Osteoblast (primary cell): ENCODE measurements at regions not wholly inside any gene's neighbourhood (a gene's known extent, or its start where the extent isn't known, plus 50 kb on each side); places are given as distances from the start of the nearest gene placed in this dataset.

Source experiments
- DNase-seq: peaks from one replicate; pipeline ENCODE4 v3.0.0; 2011; ENCODE audit warnings: low spot score, mixed read lengths; ENCODE audit not compliant: insufficient read length; ENCODE audit errors: missing footprints
- H2AFZ ChIP-seq: 2 replicates; pipeline ENCODE4 v1.6.0; 2011; ENCODE audit warnings: mild to moderate bottlenecking, low read length
- H3K27ac ChIP-seq: 2 replicates; pipeline ENCODE4 v1.5.1; 2011; ENCODE audit warnings: mild to moderate bottlenecking, low read depth, low read length, moderate library complexity
- H3K27me3 ChIP-seq: 2 replicates; pipeline ENCODE4 v1.6.0; 2012; ENCODE audit warnings: mild to moderate bottlenecking, control low read depth, inconsistent platforms, low read length, moderate library complexity; ENCODE audit not compliant: insufficient read depth
- H3K36me3 ChIP-seq: 2 replicates; pipeline ENCODE4 v1.5.1; 2011; ENCODE audit warnings: mild to moderate bottlenecking, low read length, control low read depth, moderate library complexity; ENCODE audit not compliant: insufficient read depth
- H3K4me1 ChIP-seq: 2 replicates; pipeline ENCODE4 v1.5.1; 2011; ENCODE audit warnings: mild to moderate bottlenecking, low read length, control low read depth, moderate library complexity; ENCODE audit not compliant: insufficient read depth
- H3K4me2 ChIP-seq: 2 replicates; pipeline ENCODE4 v1.6.0; 2011; ENCODE audit warnings: mild to moderate bottlenecking, low read length; ENCODE audit not compliant: insufficient read depth
- H3K4me3 ChIP-seq: fragments of 200-600 bp; sonication (generic); 3 replicates; pipeline ENCODE4 v1.5.1; 2012; ENCODE audit warnings: mild to moderate bottlenecking, low read length, inconsistent platforms; ENCODE audit not compliant: insufficient read depth
- H3K79me2 ChIP-seq: 2 replicates; pipeline ENCODE4 v1.6.0; 2012; ENCODE audit warnings: mild to moderate bottlenecking, low read length, control low read depth, inconsistent platforms; ENCODE audit not compliant: insufficient read depth
- H3K9me3 ChIP-seq: 2 replicates; pipeline ENCODE4 v1.5.1; 2011; ENCODE audit warnings: low read depth, low read length, control low read depth
- H4K20me1 ChIP-seq: 2 replicates; pipeline ENCODE4 v1.6.0; 2012; ENCODE audit warnings: mild to moderate bottlenecking, low read length, control low read depth; ENCODE audit not compliant: insufficient read depth
- TF ChIP-seq, protein P1 (sequence below): IDR thresholded peaks from 2 replicates; pipeline ENCODE4 v1.5.1; 2011; ENCODE audit warnings: mild to moderate bottlenecking, low read depth, low read length, moderate library complexity; ENCODE audit errors: extremely low read depth

DNA sequence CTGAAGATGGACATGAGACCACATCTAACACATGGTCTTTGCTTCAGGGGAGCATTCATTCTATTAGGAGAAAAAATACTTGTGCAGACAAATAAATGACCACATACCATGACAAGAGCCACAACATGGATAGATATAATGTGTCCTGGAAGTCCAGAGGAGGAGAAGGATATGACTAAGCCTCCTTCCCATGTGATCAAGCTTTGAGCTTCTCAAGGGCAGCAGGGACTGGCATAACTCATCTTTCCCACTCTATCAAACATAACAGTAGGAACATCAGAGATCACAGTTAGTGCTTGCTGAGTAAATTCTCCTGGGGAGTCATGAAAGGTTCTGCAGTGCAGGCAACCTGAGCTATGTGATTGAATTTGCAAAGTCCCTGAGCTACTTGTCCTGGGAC, 86.0 kb upstream of the LPP start:
- TF ChIP-seq, protein P1, sequence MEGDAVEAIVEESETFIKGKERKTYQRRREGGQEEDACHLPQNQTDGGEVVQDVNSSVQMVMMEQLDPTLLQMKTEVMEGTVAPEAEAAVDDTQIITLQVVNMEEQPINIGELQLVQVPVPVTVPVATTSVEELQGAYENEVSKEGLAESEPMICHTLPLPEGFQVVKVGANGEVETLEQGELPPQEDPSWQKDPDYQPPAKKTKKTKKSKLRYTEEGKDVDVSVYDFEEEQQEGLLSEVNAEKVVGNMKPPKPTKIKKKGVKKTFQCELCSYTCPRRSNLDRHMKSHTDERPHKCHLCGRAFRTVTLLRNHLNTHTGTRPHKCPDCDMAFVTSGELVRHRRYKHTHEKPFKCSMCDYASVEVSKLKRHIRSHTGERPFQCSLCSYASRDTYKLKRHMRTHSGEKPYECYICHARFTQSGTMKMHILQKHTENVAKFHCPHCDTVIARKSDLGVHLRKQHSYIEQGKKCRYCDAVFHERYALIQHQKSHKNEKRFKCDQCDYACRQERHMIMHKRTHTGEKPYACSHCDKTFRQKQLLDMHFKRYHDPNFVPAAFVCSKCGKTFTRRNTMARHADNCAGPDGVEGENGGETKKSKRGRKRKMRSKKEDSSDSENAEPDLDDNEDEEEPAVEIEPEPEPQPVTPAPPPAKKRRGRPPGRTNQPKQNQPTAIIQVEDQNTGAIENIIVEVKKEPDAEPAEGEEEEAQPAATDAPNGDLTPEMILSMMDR, result no peak
- Histone ChIP-seq H3K4me1 (peaks cover 9% of the 10 kb centered on the region), H4K20me1 (no peaks in the 10 kb centered on the region), H3K27ac (no peak overlapping the region), H3K9me3 (no peaks in the 10 kb centered on the region), H3K79me2 (no peaks in the 10 kb centered on the region), H3K27me3 (no peaks in the 10 kb centered on the region), H2AFZ (no peak overlapping the region), H3K36me3 (no peaks in the 10 kb centered on the region), H3K4me2 (no peak overlapping the region), H3K4me3 (no peak overlapping the region)
- no peak for DNase-seq

DNA sequence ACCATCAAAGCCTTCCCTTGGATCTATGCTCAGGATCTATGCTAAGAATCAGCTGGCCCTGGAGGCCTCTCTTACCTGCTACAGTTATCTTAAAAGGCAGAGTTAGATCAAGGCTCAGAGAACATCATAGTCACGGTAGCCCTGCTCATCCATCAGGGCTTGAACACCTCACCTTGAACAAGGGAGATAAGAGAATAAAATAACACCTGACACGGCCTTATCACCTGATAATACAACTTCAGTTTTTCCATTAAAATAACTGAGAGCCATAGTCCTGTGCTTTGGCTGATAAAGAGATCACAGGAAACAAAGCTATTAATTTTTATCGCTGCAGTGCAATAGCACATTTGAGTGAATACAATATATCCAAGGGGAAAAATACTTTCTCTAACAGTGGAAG, 85.6 kb upstream of the LPP start:
- TF ChIP-seq, protein P1, result no peak
- H4K20me1 ChIP-seq, result no peaks in the 10 kb centered on the region
- H3K36me3 ChIP-seq, result no peaks in the 10 kb centered on the region
- H3K79me2 ChIP-seq, result no peaks in the 10 kb centered on the region
- no peak for DNase-seq
- no peak overlapping the region for H3K4me2 ChIP-seq
- H3K4me3 ChIP-seq, result no peak overlapping the region
- no peaks in the 10 kb centered on the region for H3K9me3 ChIP-seq
- no peak overlapping the region for H2AFZ ChIP-seq
- H3K27ac ChIP-seq, result no peak overlapping the region
- no peaks in the 10 kb centered on the region for H3K27me3 ChIP-seq
- peaks cover 9% of the 10 kb centered on the region for H3K4me1 ChIP-seq

DNA sequence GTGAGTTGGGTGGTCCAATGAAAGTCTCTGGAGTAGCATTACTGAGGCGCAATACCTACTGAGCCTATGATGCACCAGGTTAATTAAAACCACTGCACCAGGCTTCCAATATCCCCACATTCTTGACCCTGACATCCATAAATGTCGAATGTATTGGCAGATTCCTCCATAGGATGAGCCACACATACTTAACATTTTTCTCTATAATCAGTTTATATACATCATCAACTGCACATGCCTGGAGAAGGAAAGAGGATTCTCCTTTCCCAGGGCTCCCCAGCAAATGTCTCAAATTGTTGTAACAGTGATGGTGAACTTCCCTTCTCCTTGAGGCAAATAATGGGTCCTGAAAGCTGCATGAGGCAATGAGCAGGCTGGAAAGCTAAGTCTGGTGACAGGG, 82.3 kb upstream of the LPP start:
- TF ChIP-seq, protein P1, result no peak
- Histone ChIP-seq H3K79me2 (no peaks in the 10 kb centered on the region), H3K4me3 (no peak overlapping the region), H4K20me1 (no peaks in the 10 kb centered on the region), H3K4me2 (no peak overlapping the region), H3K36me3 (no peaks in the 10 kb centered on the region), H2AFZ (no peak overlapping the region), H3K27me3 (no peaks in the 10 kb centered on the region), H3K27ac (no peak overlapping the region), H3K9me3 (no peaks in the 10 kb centered on the region), H3K4me1 (peaks cover 9% of the 10 kb centered on the region)
- no peak for DNase-seq

DNA sequence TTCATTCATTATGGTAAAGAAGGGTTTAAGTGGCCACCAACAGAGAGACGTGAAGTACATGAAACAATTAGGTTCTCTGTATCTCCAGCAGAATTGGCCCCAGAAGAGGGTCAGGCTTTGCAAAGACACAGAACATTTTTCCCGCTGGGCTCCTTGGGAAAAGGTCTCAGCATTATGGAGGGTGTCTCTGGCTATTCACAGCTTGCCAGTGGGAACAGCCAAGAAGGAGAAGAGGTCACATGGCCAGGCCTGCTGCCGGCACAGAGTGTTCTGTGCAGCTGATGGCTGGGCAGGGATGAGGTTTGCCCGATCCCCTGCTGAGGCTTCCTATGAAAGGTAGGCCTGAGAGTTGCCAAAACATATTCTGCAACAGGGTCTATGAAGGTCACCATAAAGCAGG, 77.8 kb upstream of the LPP start:
- no peak for DNase-seq
- H3K27ac ChIP-seq, result no peak overlapping the region
- H3K27me3 ChIP-seq, result no peaks in the 10 kb centered on the region
- no peaks in the 10 kb centered on the region for H3K36me3 ChIP-seq
- TF ChIP-seq, protein P1, result no peak
- H2AFZ ChIP-seq, result no peak overlapping the region
- no peaks in the 10 kb centered on the region for H4K20me1 ChIP-seq
- no peak overlapping the region for H3K4me2 ChIP-seq
- no peaks in the 10 kb centered on the region for H3K79me2 ChIP-seq
- no peak overlapping the region for H3K4me3 ChIP-seq
- H3K4me1 ChIP-seq, result peaks cover under 1% of the 10 kb centered on the region
- no peaks in the 10 kb centered on the region for H3K9me3 ChIP-seq
